NCI-H524 treated with DMSO at 0.1 percent for 48 hours (cell line): ENCODE measurements at regions not wholly inside any gene's neighbourhood (a gene's known extent, or its start where the extent isn't known, plus 50 kb on each side); places are given as distances from the start of the nearest gene placed in this dataset.

Experiments used
- DNase-seq: peaks from one replicate; lab custom pipeline; 2025; lab: John Stamatoyannopoulos, UW

- no peak for DNase-seq
These were observed 607.2 kb upstream of the MGMT start for GRCh38 chr10:128859738-128860386.

- DNase-seq: no peak
These were observed 606.5 kb upstream of the MGMT start for GRCh38 chr10:128860574-128860973.

- DNase-seq: no peak
These were observed 605.8 kb upstream of the MGMT start for GRCh38 chr10:128861018-128861901.

GRCh38 chr10:128863411-128863810 lies 603.6 kb upstream of the MGMT start:
- no peak for DNase-seq

- DNase-seq: no peak
These were observed 603.1 kb upstream of the MGMT start for GRCh38 chr10:128863823-128864405.

- DNase-seq: no peak
These were observed 602.3 kb upstream of the MGMT start for GRCh38 chr10:128864554-128865295.

GRCh38 chr10:128865436-128866195 lies 601.4 kb upstream of the MGMT start:
- DNase-seq: no peak

GRCh38 chr10:128866551-128866950 lies 600.5 kb upstream of the MGMT start:
- DNase-seq: no peak

- DNase-seq: no peak
These were observed 599.8 kb upstream of the MGMT start for GRCh38 chr10:128867210-128867609.

GRCh38 chr10:128867819-128868218 lies 599.2 kb upstream of the MGMT start:
- DNase-seq: no peak

- DNase-seq: no peak
These were observed 598.6 kb upstream of the MGMT start for GRCh38 chr10:128868481-128868880.

- DNase-seq: no peak
These were observed 597.8 kb upstream of the MGMT start for GRCh38 chr10:128869101-128869749.

GRCh38 chr10:128870830-128871597 lies 596.0 kb upstream of the MGMT start:
- no peak for DNase-seq

- no peak for DNase-seq
These were observed 595.3 kb upstream of the MGMT start for GRCh38 chr10:128871671-128872231.

GRCh38 chr10:128873411-128874054 lies 593.5 kb upstream of the MGMT start:
- no peak for DNase-seq

- DNase-seq: no peak
These were observed 592.7 kb upstream of the MGMT start for GRCh38 chr10:128874331-128874730.

GRCh38 chr10:128875030-128875744 lies 591.9 kb upstream of the MGMT start:
- no peak for DNase-seq

GRCh38 chr10:128875956-128876736 lies 590.9 kb upstream of the MGMT start:
- no peak for DNase-seq
